IMR-90 (cell line): ENCODE measurements at regions not wholly inside any gene's neighbourhood (a gene's known extent, or its start where the extent isn't known, plus 50 kb on each side); places are given as distances from the start of the nearest gene placed in this dataset.

ENCODE experiments used
- ATAC-seq: fragments of 200-7000 bp; cut with Tn5 transposase; 2 replicates; pipeline ENCODE4 v1.9.1; 2020; ENCODE audit warnings: low read depth, mild to moderate bottlenecking, moderate library complexity
- BruUV-seq: library from RNA; stranded (reverse); fragments of 400-500 nt; replicated peaks from 2 replicates; lab custom pipeline; 2021; lab: Mats Ljungman, UMichigan
- CTCF ChIA-PET: fragments of 300-600 bp; formaldehyde crosslinking; extraction: SDS; loops from one replicate; lab custom pipeline; 2021; ENCODE audit warnings: antibody characterized with exemption; lab: Yijun Ruan, JAX
- POLR2A ChIA-PET: fragments of 300-600 bp; sonication (Branson Sonifier 250); formaldehyde crosslinking; loops from one replicate; lab custom pipeline; 2022; ENCODE audit warnings: antibody characterized with exemption; ENCODE audit not compliant: unreplicated experiment; lab: Charles Lee
- DNase-seq: peaks from one replicate; pipeline ENCODE4 v3.0.0; 2013
- H2AFZ ChIP-seq: replicated peaks from 2 replicates; pipeline ENCODE3; 2013; ENCODE audit warnings: low read length, mild to moderate bottlenecking; ENCODE audit not compliant: poor library complexity
- H2AK5ac ChIP-seq: 2 replicates; pipeline ENCODE4 v1.6.1; 2013; ENCODE audit warnings: low read depth, low read length, inconsistent platforms
- H2AK9ac ChIP-seq: replicated peaks from 2 replicates; pipeline ENCODE3; 2013; ENCODE audit warnings: mild to moderate bottlenecking, low read depth, low read length, moderate library complexity; ENCODE audit not compliant: poor library complexity
- H2BK120ac ChIP-seq: 2 replicates; pipeline ENCODE4 v1.6.1; 2013; ENCODE audit warnings: low read depth, low read length, inconsistent platforms
- H2BK15ac ChIP-seq: 3 replicates; pipeline ENCODE4 v1.6.1; 2013; ENCODE audit warnings: low read depth, low read length, inconsistent platforms
- H2BK20ac ChIP-seq: 2 replicates; pipeline ENCODE4 v1.6.1; 2013; ENCODE audit warnings: low read depth, mild to moderate bottlenecking, inconsistent platforms, low read length, moderate library complexity
- H2BK5ac ChIP-seq: 2 replicates; pipeline ENCODE4 v1.6.1; 2013; ENCODE audit warnings: mild to moderate bottlenecking, low read depth, low read length, inconsistent platforms; ENCODE audit not compliant: poor library complexity, severe bottlenecking
- H3K14ac ChIP-seq: replicated peaks from 2 replicates; pipeline ENCODE4 v1.6.1; 2013; ENCODE audit warnings: low read depth, low read length, inconsistent platforms
- H3K18ac ChIP-seq: 2 replicates; pipeline ENCODE4 v1.6.1; 2013; ENCODE audit warnings: low read depth, low read length, control low read depth
- H3K23ac ChIP-seq: 2 replicates; pipeline ENCODE4 v1.6.1; 2013; ENCODE audit warnings: low read depth, low read length, inconsistent platforms
- H3K27ac ChIP-seq: 2 replicates; pipeline ENCODE4 v1.5.1; 2013; ENCODE audit warnings: mild to moderate bottlenecking, control low read depth, low read length; ENCODE audit not compliant: insufficient read depth
- H3K27me3 ChIP-seq: 2 replicates; pipeline ENCODE4 v1.6.1; 2013; ENCODE audit warnings: low read length; ENCODE audit not compliant: control insufficient read depth, insufficient read depth
- H3K36me3 ChIP-seq: 2 replicates; pipeline ENCODE4 v1.6.1; 2013; ENCODE audit warnings: low read length, mixed read lengths; ENCODE audit not compliant: control insufficient read depth, insufficient read depth
- H3K4ac ChIP-seq: 2 replicates; pipeline ENCODE4 v1.6.1; 2013; ENCODE audit warnings: low read depth, low read length, inconsistent platforms
- H3K4me1 ChIP-seq: 2 replicates; pipeline ENCODE4 v1.6.1; 2013; ENCODE audit warnings: low read length, mixed read lengths; ENCODE audit not compliant: control insufficient read depth, insufficient read depth
- H3K4me2 ChIP-seq: 2 replicates; pipeline ENCODE4 v1.6.1; 2013; ENCODE audit warnings: low read depth, mild to moderate bottlenecking, control low read depth, low read length, moderate library complexity
- H3K4me3 ChIP-seq: 2 replicates; pipeline ENCODE4 v1.5.1; 2013; ENCODE audit warnings: low read depth, mild to moderate bottlenecking, control low read depth, low read length, moderate library complexity; ENCODE audit not compliant: insufficient read depth
- H3K56ac ChIP-seq: 2 replicates; pipeline ENCODE4 v1.6.1; 2013; ENCODE audit warnings: low read length, inconsistent platforms; ENCODE audit not compliant: insufficient read depth; ENCODE audit errors: extremely low read depth
- H3K79me1 ChIP-seq, 2 experiments: 2 replicates each; pipeline ENCODE4 v1.6.1; 2013; ENCODE audit warnings: low read length in 2 of 2, inconsistent platforms in 1 of 2, low read depth in 1 of 2
- H3K9ac ChIP-seq: 2 replicates; pipeline ENCODE4 v1.6.1; 2013; ENCODE audit warnings: low read depth, low read length, control low read depth
- H3K9me1 ChIP-seq: 2 replicates; pipeline ENCODE4 v1.6.1; 2013; ENCODE audit warnings: low read length, inconsistent platforms; ENCODE audit not compliant: insufficient read depth
- H3K9me3 ChIP-seq: 2 replicates; pipeline ENCODE4 v1.6.1; 2013; ENCODE audit warnings: low read length; ENCODE audit not compliant: control insufficient read depth, insufficient read depth
- H4K20me1 ChIP-seq: 2 replicates; pipeline ENCODE4 v1.6.1; 2013; ENCODE audit warnings: low read length, inconsistent platforms; ENCODE audit not compliant: insufficient read depth
- H4K5ac ChIP-seq: 2 replicates; pipeline ENCODE4 v1.6.1; 2013; ENCODE audit warnings: mild to moderate bottlenecking, low read depth, low read length, control low read depth
- H4K8ac ChIP-seq, 2 experiments: 2 replicates each; pipeline ENCODE4 v1.6.1; 2013; ENCODE audit warnings: low read depth in 2 of 2, low read length in 2 of 2, control low read depth in 1 of 2, inconsistent platforms in 1 of 2
- H4K91ac ChIP-seq: 2 replicates; pipeline ENCODE4 v1.6.1; 2013; ENCODE audit warnings: low read depth, low read length, inconsistent platforms; ENCODE audit not compliant: insufficient read depth
- CHD1 ChIP-seq: IDR thresholded peaks from 2 replicates; pipeline ENCODE4 v1.6.1; 2012; ENCODE audit warnings: low read depth, low read length, improper control_type of control experiment
- ELK1 ChIP-seq: fragments of 150-350 bp; IDR thresholded peaks from 2 replicates; pipeline ENCODE4 v1.6.1; 2016; ENCODE audit warnings: low read depth, mild to moderate bottlenecking, low read length, moderate library complexity, borderline replicate concordance
- FOS ChIP-seq: fragments of 150-350 bp; IDR thresholded peaks from 2 replicates; pipeline ENCODE4 v1.6.1; 2016; ENCODE audit warnings: low read depth, low read length
- MAFK ChIP-seq: IDR thresholded peaks from 2 replicates; pipeline ENCODE4 v1.6.1; 2012; ENCODE audit warnings: low read depth, low read length, improper control_type of control experiment
- MAZ ChIP-seq: IDR thresholded peaks from 2 replicates; pipeline ENCODE4 v1.6.1; 2012; ENCODE audit warnings: low read depth, mild to moderate bottlenecking, low read length, improper control_type of control experiment, moderate library complexity, borderline replicate concordance
- MXI1 ChIP-seq: IDR thresholded peaks from 2 replicates; pipeline ENCODE4 v1.6.1; 2012; ENCODE audit warnings: low read depth, mild to moderate bottlenecking, low read length, moderate library complexity, borderline replicate concordance
- NFE2L2 ChIP-seq: fragments of 150-350 bp; IDR thresholded peaks from 2 replicates; pipeline ENCODE4 v1.6.1; 2016; ENCODE audit warnings: low read depth, mild to moderate bottlenecking, low read length
- RAD21 ChIP-seq: IDR thresholded peaks from 2 replicates; pipeline ENCODE4 v1.6.1; 2012; ENCODE audit warnings: low read length, improper control_type of control experiment
- SMC3 ChIP-seq: fragments of 150-350 bp; IDR thresholded peaks from 2 replicates; pipeline ENCODE4 v1.6.1; 2016; ENCODE audit warnings: low read depth, mild to moderate bottlenecking, antibody characterized with exemption, low read length, moderate library complexity
- WGBS, 2 experiments: methylation state at CpG; one replicate each; pipeline versions ENCODE4 v1.1.5 to v1.1.7; 2013; ENCODE audit warnings: missing lambda C conversion rate in 2 of 2; ENCODE audit not compliant: insufficient read length in 1 of 2; ENCODE audit errors: extremely low coverage in 2 of 2; 5-methylcytosine and 5-hydroxymethylcytosine counted together
- dilution Hi-C: fragments of 300-500 bp; cut with HindIII; formaldehyde crosslinking; loops from one replicate; pipeline ENCODE4 v1.14.3; 2018; ENCODE audit warnings: low sequenced_read_pairs; ENCODE audit not compliant: unreplicated experiment
- in situ Hi-C: fragments of 300-500 bp; cut with MboI; formaldehyde crosslinking; loops from 3 replicates; pipeline ENCODE4 v1.14.3; 2019; ENCODE audit warnings: low sequenced_read_pairs, inconsistent platforms, mixed read lengths
- intact Hi-C: fragments of 100-400 bp; cut with micrococcal nuclease; formaldehyde crosslinking; loops from 2 replicates; pipeline ENCODE4 v1.10.0; 2022

GRCh38 chr16:88133507-88133843, 182.2 kb downstream of the BANP start:
- peaks cover 4% of the 10 kb centered on the region for H3K4me1 ChIP-seq
- no peak overlapping the region for H2BK15ac ChIP-seq
- no peak overlapping the region for H3K4ac ChIP-seq
- H3K27ac ChIP-seq: no peak overlapping the region
- H3K18ac ChIP-seq: no peak overlapping the region
- H3K27me3 ChIP-seq: peaks cover 4% of the 10 kb centered on the region
- H2AFZ ChIP-seq: no peak overlapping the region
- H3K23ac ChIP-seq: no peak overlapping the region
- H3K14ac ChIP-seq: no peak overlapping the region
- H2AK9ac ChIP-seq: no peak overlapping the region
- H3K36me3 ChIP-seq: no peaks in the 10 kb centered on the region
- no peak overlapping the region for H2BK5ac ChIP-seq
- H3K4me3 ChIP-seq: no peak overlapping the region
- POLR2A ChIA-PET: no interaction called here
- no peak overlapping the region for H3K9ac ChIP-seq
- BruUV-seq: no TSS peak
- dilution Hi-C loops (no loop called here), in situ Hi-C loops (no loop called here), intact Hi-C loops (no loop called here)
- H4K8ac ChIP-seq: no peak overlapping the region
- H3K4me2 ChIP-seq: no peak overlapping the region
- H3K9me1 ChIP-seq: no peaks in the 10 kb centered on the region
- H2BK20ac ChIP-seq: no peak overlapping the region
- H3K79me1 ChIP-seq: no peaks in the 10 kb centered on the region
- CTCF ChIA-PET: no interaction called here
- no peak overlapping the region for H4K91ac ChIP-seq
- no CpG with 5 or more reads among the region's 4 CpGs for WGBS, 2 experiments
- H2AK5ac ChIP-seq: no peak overlapping the region
- H4K20me1 ChIP-seq: no peaks in the 10 kb centered on the region
- peaks cover 4% of the 10 kb centered on the region; the same call in 1 of the 2 replicates for H3K9me3 ChIP-seq
- DNase-seq (no peak), ATAC-seq (no peak)
- H3K56ac ChIP-seq: no peak overlapping the region
- no peak overlapping the region for H2BK120ac ChIP-seq
- no peak overlapping the region for H4K5ac ChIP-seq
- no peak for TF ChIP-seq RAD21
- no peak for TF ChIP-seq MXI1
- no peak for TF ChIP-seq SMC3
- no peak for TF ChIP-seq MAZ
- TF ChIP-seq FOS: no peak
- TF ChIP-seq ELK1: no peak
- TF ChIP-seq CHD1: no peak
- no peak for TF ChIP-seq MAFK
- no peak for TF ChIP-seq NFE2L2
